Stimulated activated naive CD8-positive, alpha-beta T cell treated with anti-CD3 and anti-CD28 coated beads, Interleukin-15, amount 100 ng/mL, for 72 hours (primary cell): ENCODE measurements at regions not wholly inside any gene's neighbourhood (a gene's known extent, or its start where the extent isn't known, plus 50 kb on each side); places are given as distances from the start of the nearest gene placed in this dataset.
A peak's percentile ranks its signal among the peaks of the same experiment; 100 is the strongest.

ENCODE experiments used
- ATAC-seq: fragments of 150-1000 bp; cut with Tn5 transposase; 2 replicates; pipeline ENCODE4 v1.10.0; 2021; ENCODE audit warnings: mild to moderate bottlenecking, moderate library complexity
- DNase-seq, 2 donors: peaks; one replicate each; pipeline ENCODE4 v3.0.0; 2021 to 2022
- H3K27ac Mint-ChIP-seq, 2 donors: one replicate each; pipeline ENCODE4 v1.8.0; 2022; ENCODE audit warnings: mild to moderate bottlenecking in 2 of 2, mixed read lengths in 2 of 2, moderate library complexity in 2 of 2
- H3K27me3 Mint-ChIP-seq: one replicate; pipeline ENCODE4 v1.8.0; 2022; ENCODE audit warnings: mixed read lengths
- H3K4me1 Mint-ChIP-seq: one replicate; pipeline ENCODE4 v1.8.0; 2022; ENCODE audit warnings: mild to moderate bottlenecking, mixed read lengths
- H3K4me3 Mint-ChIP-seq, 2 donors: one replicate each; pipeline ENCODE4 v1.8.0; 2022; ENCODE audit warnings: mild to moderate bottlenecking in 2 of 2, mixed read lengths in 2 of 2, moderate library complexity in 1 of 2
- H3K9me3 Mint-ChIP-seq, 2 donors: one replicate each; pipeline ENCODE4 v1.8.0; 2022; ENCODE audit warnings: mixed read lengths in 2 of 2

- H3K9me3 Mint-ChIP-seq: peaks cover 0 to 5% of the 10 kb centered on the region in 2 donors
- no peak for DNase-seq
- H3K4me3 Mint-ChIP-seq: no peak overlapping the region
- no peak overlapping the region for H3K27ac Mint-ChIP-seq
- no peaks in the 10 kb centered on the region for H3K4me1 Mint-ChIP-seq
- ATAC-seq: no peak
- no peaks in the 10 kb centered on the region for H3K27me3 Mint-ChIP-seq
Observed at GRCh38 chr4:106869551-106869950, 166.6 kb downstream of the DKK2 start.

- no peak overlapping the region for H3K4me3 Mint-ChIP-seq
- DNase-seq: no peak
Observed at GRCh38 chr4:106868381-106869035, 167.6 kb downstream of the DKK2 start.

GRCh38 chr4:106864231-106864630 is 171.9 kb downstream of the DKK2 start:
- no peak for DNase-seq
- Mint-ChIP-seq H3K27me3 (no peaks in the 10 kb centered on the region), H3K9me3 (no peaks in the 10 kb centered on the region), H3K27ac (no peak overlapping the region), H3K4me1 (no peaks in the 10 kb centered on the region), H3K4me3 (no peak overlapping the region)
- ATAC-seq: no peak

More at GRCh38 chr4:106868381-106869035, 167.6 kb downstream of the DKK2 start:
- H3K27me3 Mint-ChIP-seq: no peaks in the 10 kb centered on the region
- no peak for ATAC-seq
- no peaks in the 10 kb centered on the region for H3K4me1 Mint-ChIP-seq
- H3K9me3 Mint-ChIP-seq: peaks cover 0 to 5% of the 10 kb centered on the region in 2 donors
- no peak overlapping the region for H3K27ac Mint-ChIP-seq

GRCh38 chr4:106854569-106855351 is 181.4 kb downstream of the DKK2 start:
- peaks cover 2 to 5% of the 10 kb centered on the region in 2 donors for H3K9me3 Mint-ChIP-seq
- H3K4me3 Mint-ChIP-seq: no peak overlapping the region
- no peaks in the 10 kb centered on the region for H3K27me3 Mint-ChIP-seq
- DNase-seq (no peak), ATAC-seq (no peak)
- no peak overlapping the region for H3K27ac Mint-ChIP-seq
- no peaks in the 10 kb centered on the region for H3K4me1 Mint-ChIP-seq

- Mint-ChIP-seq H3K9me3 (peaks cover 7 to 8% of the 10 kb centered on the region in 2 donors), H3K27me3 (no peaks in the 10 kb centered on the region), H3K4me3 (no peak overlapping the region), H3K27ac (no peak overlapping the region), H3K4me1 (no peaks in the 10 kb centered on the region)
- DNase-seq (no peak), ATAC-seq (no peak)
Observed at GRCh38 chr4:106852426-106852825, 183.7 kb downstream of the DKK2 start.

- Mint-ChIP-seq H3K27me3 (no peaks in the 10 kb centered on the region), H3K9me3 (peaks cover 7 to 8% of the 10 kb centered on the region in 2 donors), H3K27ac (no peak overlapping the region), H3K4me1 (no peaks in the 10 kb centered on the region), H3K4me3 (no peak overlapping the region)
- no peak for ATAC-seq
- no peak for DNase-seq
Observed at GRCh38 chr4:106851726-106852125, 184.4 kb downstream of the DKK2 start.

GRCh38 chr4:106850691-106851090 is 185.4 kb downstream of the DKK2 start:
- H3K27ac Mint-ChIP-seq: no peak overlapping the region
- no peaks in the 10 kb centered on the region for H3K27me3 Mint-ChIP-seq
- no peak for ATAC-seq
- H3K4me1 Mint-ChIP-seq: no peaks in the 10 kb centered on the region
- peaks cover 7 to 8% of the 10 kb centered on the region in 2 donors for H3K9me3 Mint-ChIP-seq
- DNase-seq: no peak
- H3K4me3 Mint-ChIP-seq: no peak overlapping the region

GRCh38 chr4:106835919-106836318 is 200.2 kb downstream of the DKK2 start:
- Mint-ChIP-seq H3K9me3 (peaks cover 12 to 14% of the 10 kb centered on the region in 2 donors), H3K4me1 (no peaks in the 10 kb centered on the region), H3K4me3 (no peak overlapping the region), H3K27me3 (no peaks in the 10 kb centered on the region), H3K27ac (no peak overlapping the region)
- DNase-seq: no peak
- ATAC-seq: no peak

- ATAC-seq: no peak
- DNase-seq: no peak
- no peak overlapping the region for H3K27ac Mint-ChIP-seq
- peaks cover 8 to 12% of the 10 kb centered on the region in 2 donors for H3K9me3 Mint-ChIP-seq
- H3K27me3 Mint-ChIP-seq: no peaks in the 10 kb centered on the region
- H3K4me3 Mint-ChIP-seq: no peak overlapping the region
- H3K4me1 Mint-ChIP-seq: no peaks in the 10 kb centered on the region
Observed at GRCh38 chr4:106830879-106831278, 205.2 kb downstream of the DKK2 start.

GRCh38 chr4:106818764-106819163 is 217.3 kb downstream of the DKK2 start:
- no peaks in the 10 kb centered on the region for H3K9me3 Mint-ChIP-seq
- H3K27me3 Mint-ChIP-seq: no peaks in the 10 kb centered on the region
- H3K27ac Mint-ChIP-seq: no peak overlapping the region
- H3K4me1 Mint-ChIP-seq: no peaks in the 10 kb centered on the region
- ATAC-seq (no peak), DNase-seq (no peak)
- no peak overlapping the region for H3K4me3 Mint-ChIP-seq

GRCh38 chr4:106816496-106816895 is 219.6 kb downstream of the DKK2 start:
- Mint-ChIP-seq H3K9me3 (no peaks in the 10 kb centered on the region), H3K27me3 (no peaks in the 10 kb centered on the region), H3K4me1 (no peaks in the 10 kb centered on the region), H3K27ac (no peak overlapping the region), H3K4me3 (no peak overlapping the region)
- DNase-seq (no peak), ATAC-seq (no peak)

GRCh38 chr4:106810122-106810521 is 226.0 kb downstream of the DKK2 start:
- Mint-ChIP-seq H3K4me1 (no peaks in the 10 kb centered on the region), H3K4me3 (no peak overlapping the region), H3K27me3 (no peaks in the 10 kb centered on the region), H3K9me3 (no peaks in the 10 kb centered on the region), H3K27ac (peak overlapping the region; percentile 87 to 90)
- ATAC-seq: no peak
- DNase-seq: no peak

GRCh38 chr4:106809076-106809475 is 227.0 kb downstream of the DKK2 start:
- no peaks in the 10 kb centered on the region for H3K27me3 Mint-ChIP-seq
- H3K27ac Mint-ChIP-seq: no peak overlapping the region
- DNase-seq: no peak
- no peak for ATAC-seq
- H3K4me1 Mint-ChIP-seq: no peaks in the 10 kb centered on the region
- no peak overlapping the region for H3K4me3 Mint-ChIP-seq
- H3K9me3 Mint-ChIP-seq: no peaks in the 10 kb centered on the region

GRCh38 chr4:106806158-106806797 is 229.8 kb downstream of the DKK2 start:
- no peak overlapping the region for H3K4me3 Mint-ChIP-seq
- H3K27ac Mint-ChIP-seq: no peak overlapping the region
- ATAC-seq (no peak), DNase-seq (no peak)
- no peaks in the 10 kb centered on the region for H3K9me3 Mint-ChIP-seq
- H3K27me3 Mint-ChIP-seq: no peaks in the 10 kb centered on the region
- no peaks in the 10 kb centered on the region for H3K4me1 Mint-ChIP-seq

GRCh38 chr4:106803083-106803482 is 233.0 kb downstream of the DKK2 start:
- Mint-ChIP-seq H3K27me3 (no peaks in the 10 kb centered on the region), H3K4me1 (no peaks in the 10 kb centered on the region), H3K9me3 (no peaks in the 10 kb centered on the region), H3K4me3 (no peak overlapping the region), H3K27ac (no peak overlapping the region)
- ATAC-seq (no peak), DNase-seq (no peak)

GRCh38 chr4:106801386-106801785 is 234.7 kb downstream of the DKK2 start:
- H3K4me1 Mint-ChIP-seq: no peaks in the 10 kb centered on the region
- ATAC-seq (no peak), DNase-seq (no peak)
- no peaks in the 10 kb centered on the region for H3K9me3 Mint-ChIP-seq
- H3K4me3 Mint-ChIP-seq: no peak overlapping the region
- H3K27ac Mint-ChIP-seq: no peak overlapping the region
- H3K27me3 Mint-ChIP-seq: no peaks in the 10 kb centered on the region
